ENCODE measurements at regions not wholly inside any gene's neighbourhood (a gene's known extent, or its start where the extent isn't known, plus 50 kb on each side); places are given as distances from the start of the nearest gene placed in this dataset.

DNA sequence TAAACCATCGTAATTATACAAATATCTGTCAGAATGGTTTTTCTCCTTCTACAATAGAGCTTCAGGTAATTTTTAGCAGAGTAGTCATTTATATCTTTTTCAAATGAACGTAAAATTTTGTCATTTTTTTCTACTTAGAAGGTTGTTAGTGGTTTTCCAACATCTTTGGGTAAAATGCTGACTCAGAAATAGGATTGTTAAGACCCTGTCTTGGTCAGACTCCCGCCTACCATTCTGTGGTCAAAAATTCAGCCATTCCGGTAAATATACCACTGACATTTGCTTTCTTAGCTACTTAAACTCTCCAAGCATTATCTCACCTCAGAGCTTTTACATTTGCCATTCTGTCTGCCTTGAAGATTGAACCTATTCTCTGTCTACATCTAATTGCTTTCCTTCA lies 154.1 kb upstream of the CDH19 start:
- no peak for TF ChIP-seq EP300 (IDR thresholded peaks at IDR 0.05; ENCODE audit: borderline replicate concordance)
- TF ChIP-seq TAF1 (IDR thresholded peaks at IDR 0.05; ENCODE audit: low read depth) = no peak
- TF ChIP-seq, protein P1, sequence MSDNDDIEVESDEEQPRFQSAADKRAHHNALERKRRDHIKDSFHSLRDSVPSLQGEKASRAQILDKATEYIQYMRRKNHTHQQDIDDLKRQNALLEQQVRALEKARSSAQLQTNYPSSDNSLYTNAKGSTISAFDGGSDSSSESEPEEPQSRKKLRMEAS (IDR thresholded peaks at IDR 0.05) = no peak
- TF ChIP-seq, protein P2, sequence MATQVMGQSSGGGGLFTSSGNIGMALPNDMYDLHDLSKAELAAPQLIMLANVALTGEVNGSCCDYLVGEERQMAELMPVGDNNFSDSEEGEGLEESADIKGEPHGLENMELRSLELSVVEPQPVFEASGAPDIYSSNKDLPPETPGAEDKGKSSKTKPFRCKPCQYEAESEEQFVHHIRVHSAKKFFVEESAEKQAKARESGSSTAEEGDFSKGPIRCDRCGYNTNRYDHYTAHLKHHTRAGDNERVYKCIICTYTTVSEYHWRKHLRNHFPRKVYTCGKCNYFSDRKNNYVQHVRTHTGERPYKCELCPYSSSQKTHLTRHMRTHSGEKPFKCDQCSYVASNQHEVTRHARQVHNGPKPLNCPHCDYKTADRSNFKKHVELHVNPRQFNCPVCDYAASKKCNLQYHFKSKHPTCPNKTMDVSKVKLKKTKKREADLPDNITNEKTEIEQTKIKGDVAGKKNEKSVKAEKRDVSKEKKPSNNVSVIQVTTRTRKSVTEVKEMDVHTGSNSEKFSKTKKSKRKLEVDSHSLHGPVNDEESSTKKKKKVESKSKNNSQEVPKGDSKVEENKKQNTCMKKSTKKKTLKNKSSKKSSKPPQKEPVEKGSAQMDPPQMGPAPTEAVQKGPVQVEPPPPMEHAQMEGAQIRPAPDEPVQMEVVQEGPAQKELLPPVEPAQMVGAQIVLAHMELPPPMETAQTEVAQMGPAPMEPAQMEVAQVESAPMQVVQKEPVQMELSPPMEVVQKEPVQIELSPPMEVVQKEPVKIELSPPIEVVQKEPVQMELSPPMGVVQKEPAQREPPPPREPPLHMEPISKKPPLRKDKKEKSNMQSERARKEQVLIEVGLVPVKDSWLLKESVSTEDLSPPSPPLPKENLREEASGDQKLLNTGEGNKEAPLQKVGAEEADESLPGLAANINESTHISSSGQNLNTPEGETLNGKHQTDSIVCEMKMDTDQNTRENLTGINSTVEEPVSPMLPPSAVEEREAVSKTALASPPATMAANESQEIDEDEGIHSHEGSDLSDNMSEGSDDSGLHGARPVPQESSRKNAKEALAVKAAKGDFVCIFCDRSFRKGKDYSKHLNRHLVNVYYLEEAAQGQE (IDR thresholded peaks at IDR 0.05; ENCODE audit: low read depth) = no peak
- no peak for TF ChIP-seq FOXM1 (IDR thresholded peaks at IDR 0.05; ENCODE audit: borderline replicate concordance, low read depth)
- TF ChIP-seq RAD21 (IDR thresholded peaks at IDR 0.05; ENCODE audit: low read depth) = no peak
- TF ChIP-seq CEBPB (IDR thresholded peaks at IDR 0.05) = no peak
- no peak for TF ChIP-seq CREB1 (IDR thresholded peaks at IDR 0.05; ENCODE audit: low read depth)
- no peak for TF ChIP-seq EGR1 (IDR thresholded peaks at IDR 0.05)
- TF ChIP-seq, protein P3, sequence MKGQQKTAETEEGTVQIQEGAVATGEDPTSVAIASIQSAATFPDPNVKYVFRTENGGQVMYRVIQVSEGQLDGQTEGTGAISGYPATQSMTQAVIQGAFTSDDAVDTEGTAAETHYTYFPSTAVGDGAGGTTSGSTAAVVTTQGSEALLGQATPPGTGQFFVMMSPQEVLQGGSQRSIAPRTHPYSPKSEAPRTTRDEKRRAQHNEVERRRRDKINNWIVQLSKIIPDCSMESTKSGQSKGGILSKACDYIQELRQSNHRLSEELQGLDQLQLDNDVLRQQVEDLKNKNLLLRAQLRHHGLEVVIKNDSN (IDR thresholded peaks at IDR 0.05) = no peak
- TF ChIP-seq YY1 (IDR thresholded peaks at IDR 0.05; ENCODE audit: low read depth) = no peak
